GM12878 (cell line): ENCODE measurements at regions not wholly inside any gene's neighbourhood (a gene's known extent, or its start where the extent isn't known, plus 50 kb on each side); places are given as distances from the start of the nearest gene placed in this dataset.

ENCODE experiments used
- CTCF ChIP-seq, 3 experiments: IDR thresholded peaks in 2 of 3; conservative IDR thresholded peaks in 1 of 3; 2 replicates each; pipeline ENCODE4 v1.5.1; 2011; ENCODE audit warnings: low read depth in 3 of 3, low read length in 3 of 3, mild to moderate bottlenecking in 3 of 3, control low read depth in 2 of 3, moderate library complexity in 2 of 3, inconsistent platforms in 1 of 3, mixed read lengths in 1 of 3; ENCODE audit not compliant: control insufficient read depth in 2 of 3, insufficient read depth in 1 of 3; ENCODE audit errors: extremely low read depth in 1 of 3
- POLR2AphosphoS5 ChIP-seq: IDR thresholded peaks from 2 replicates; pipeline ENCODE4 v1.6.1; 2011; ENCODE audit warnings: mild to moderate bottlenecking, low read length, inconsistent platforms

- TF ChIP-seq CTCF (IDR thresholded peaks at IDR 0.05 in 2 of 3, conservative IDR thresholded peaks at IDR 0.05 in 1 of 3; ENCODE audit: control insufficient read depth in 2 of 3, extremely low read depth in 1 of 3, insufficient read depth in 1 of 3, low read depth in 3 of 3, low read length in 3 of 3) (no peak), POLR2AphosphoS5 (no peak)
Measured at GRCh38 chr6:40251637-40252300, 317.5 kb upstream of the MOCS1 start.
